Stromal cell of bone marrow (primary cell): ENCODE measurements at regions not wholly inside any gene's neighbourhood (a gene's known extent, or its start where the extent isn't known, plus 50 kb on each side); places are given as distances from the start of the nearest gene placed in this dataset.
"Not testable (repeated sequence)": the region's sequence is repeated elsewhere in the genome, so short reads cannot be mapped to it uniquely, and the experiment has no call there.

Source experiments
- DNase-seq: peaks from one replicate; pipeline ENCODE4 v3.0.0-alpha.2; 2012; ENCODE audit warnings: low read depth

DNA sequence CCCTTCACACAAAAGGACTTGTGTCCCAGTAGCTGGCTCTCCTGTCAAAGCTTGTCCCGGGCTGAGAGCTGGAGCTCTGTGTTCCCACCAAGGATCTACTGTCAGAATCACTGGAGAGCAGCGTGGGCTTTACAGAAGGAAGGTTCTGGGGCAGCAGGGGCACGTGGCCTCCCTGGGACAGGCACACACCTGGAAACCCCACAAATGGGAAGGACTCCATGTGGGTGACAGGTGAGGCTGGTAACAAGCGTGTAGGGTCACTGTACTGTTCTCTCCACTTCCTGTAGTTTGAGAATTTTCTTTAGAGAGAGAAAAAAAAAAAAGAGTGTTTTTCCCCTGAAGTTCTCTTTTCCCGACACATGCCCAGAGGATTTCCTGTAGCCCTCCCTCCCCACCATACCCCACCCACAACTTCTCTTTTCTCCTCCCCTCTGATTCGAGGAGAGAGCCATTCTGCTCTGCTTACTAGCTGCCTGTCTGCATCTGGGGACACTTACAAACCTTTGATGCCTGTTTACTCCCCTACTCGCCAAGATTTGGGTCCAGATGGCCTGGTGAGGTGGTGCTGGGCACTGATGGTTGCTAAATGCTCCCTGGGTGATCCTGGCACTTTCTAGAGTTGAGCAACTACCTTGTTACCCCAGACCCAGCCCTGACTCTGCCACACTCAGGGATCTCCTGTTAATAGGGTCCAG, 84.1 kb upstream of the SIRPA start:
- DNase-seq = no peak

DNA sequence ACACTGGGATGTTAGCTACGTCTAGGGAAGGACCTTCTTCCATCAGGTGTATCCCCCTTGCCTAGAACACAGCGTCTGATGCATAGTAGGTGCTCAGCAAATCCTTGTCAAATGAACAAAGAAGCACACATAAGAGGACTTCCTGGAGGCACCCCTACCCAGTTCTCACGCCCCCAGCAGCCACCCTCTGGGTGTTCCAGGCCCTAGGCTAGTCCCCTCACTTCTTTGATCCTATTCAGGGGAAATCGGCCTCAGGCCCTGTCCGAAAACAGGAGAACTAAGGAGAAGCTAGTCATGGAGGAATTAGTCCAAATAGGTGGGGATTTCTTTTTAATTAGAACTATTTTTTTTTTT, 84.7 kb upstream of the SIRPA start:
- DNase-seq = no peak

DNA sequence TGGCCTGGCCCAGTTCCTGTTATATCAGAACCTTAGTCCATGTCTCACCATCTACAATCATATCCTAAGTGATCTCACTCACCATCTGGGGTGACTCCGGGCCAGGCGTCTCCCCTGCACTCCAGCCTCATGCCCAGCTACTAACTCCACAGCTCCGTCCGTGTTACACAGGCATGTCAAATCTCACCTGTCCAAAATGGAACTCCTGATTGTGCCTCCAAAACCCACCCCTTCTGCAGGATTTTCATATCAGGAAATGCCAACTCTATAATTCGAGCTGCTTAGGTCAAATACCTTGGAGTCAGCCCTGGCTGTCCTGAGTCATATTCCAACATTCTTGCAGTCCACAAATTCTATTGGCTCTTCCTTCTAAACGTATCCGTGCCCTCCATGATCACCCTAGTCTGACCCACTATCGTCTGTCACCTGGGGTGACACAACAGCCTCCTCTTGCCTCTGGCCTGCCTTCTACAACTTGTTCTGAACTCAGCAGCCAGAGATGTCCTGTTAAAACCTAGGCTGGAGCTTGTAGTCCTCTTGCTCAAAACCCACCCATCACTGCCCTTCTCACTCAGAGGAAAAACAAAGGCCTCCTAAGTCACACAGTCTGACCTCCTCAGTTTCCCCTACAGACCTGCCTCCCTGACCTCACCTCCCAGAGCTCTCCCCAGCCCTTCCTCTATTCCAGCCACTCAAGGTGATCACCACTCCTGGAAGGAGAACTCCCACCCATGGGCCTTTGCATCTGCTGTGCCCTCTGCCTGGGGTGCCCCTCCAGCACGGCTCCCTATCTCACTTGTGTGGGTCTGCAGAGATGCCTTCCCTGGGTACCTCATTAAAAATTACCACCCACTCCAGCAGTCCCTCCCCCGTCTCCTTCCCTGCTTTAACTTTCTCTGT, 85.3 kb upstream of the SIRPA start:
- no peak for DNase-seq

DNA sequence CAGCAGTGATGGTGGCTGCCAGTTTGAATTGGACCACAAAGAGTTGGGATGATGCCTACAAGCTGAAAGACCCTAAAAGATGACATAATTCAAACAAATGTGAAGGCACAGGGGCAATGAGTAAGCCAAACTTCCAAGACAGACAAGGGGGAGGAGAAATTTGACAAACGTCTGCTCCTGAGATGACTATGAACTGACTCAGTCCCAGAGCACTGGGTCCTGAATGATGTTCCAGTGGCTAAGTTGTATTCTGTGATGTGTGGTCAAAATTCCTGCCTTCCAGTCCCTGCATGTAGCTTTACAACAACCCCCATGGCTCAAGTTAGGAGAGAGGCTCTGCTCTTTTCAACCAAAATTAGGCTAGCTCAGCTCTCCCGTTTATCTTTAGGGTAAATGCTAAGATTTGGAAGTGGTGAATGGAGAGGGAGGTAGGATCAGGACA, 86.1 kb upstream of the SIRPA start:
- DNase-seq = peak; percentile 59

DNA sequence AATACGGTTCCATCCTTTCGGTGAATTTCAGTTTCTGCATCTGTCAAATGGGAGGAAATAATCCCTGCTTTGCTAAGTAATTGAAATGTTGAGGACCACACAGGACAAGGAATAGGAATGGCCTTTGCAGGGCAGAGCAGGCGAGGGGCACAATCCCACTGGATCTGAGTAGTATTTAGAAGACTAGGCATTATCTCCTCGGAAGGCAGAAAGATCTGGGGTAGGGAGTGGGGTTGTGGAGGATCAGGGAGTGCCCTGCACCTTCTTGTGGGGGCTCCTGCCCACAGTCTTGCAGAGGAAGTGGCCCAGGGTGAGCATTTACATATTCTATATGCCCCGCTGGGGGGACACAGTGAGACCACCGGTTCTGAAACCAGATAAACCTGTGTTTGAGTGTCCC, 87.1 kb upstream of the SIRPA start:
- no peak for DNase-seq

DNA sequence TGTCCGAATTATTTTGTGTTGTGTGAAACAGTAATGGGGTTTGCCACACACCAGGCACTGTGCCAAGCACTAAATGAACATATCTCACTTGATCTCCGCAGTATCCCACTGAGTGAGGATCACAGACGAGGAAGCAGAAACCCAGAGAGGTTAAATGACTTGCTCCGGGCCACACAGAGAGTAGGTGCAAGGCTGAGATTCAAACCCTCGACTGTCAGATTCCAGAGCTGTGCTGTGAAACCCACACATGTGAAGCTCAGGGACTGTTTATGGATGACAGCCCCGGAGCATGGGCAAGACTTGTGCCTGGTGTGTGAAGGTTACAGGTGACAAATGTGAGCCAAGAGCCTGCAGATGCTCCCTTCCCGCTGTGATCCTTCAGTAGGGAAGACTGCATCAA, 87.8 kb upstream of the SIRPA start:
- no peak for DNase-seq

DNA sequence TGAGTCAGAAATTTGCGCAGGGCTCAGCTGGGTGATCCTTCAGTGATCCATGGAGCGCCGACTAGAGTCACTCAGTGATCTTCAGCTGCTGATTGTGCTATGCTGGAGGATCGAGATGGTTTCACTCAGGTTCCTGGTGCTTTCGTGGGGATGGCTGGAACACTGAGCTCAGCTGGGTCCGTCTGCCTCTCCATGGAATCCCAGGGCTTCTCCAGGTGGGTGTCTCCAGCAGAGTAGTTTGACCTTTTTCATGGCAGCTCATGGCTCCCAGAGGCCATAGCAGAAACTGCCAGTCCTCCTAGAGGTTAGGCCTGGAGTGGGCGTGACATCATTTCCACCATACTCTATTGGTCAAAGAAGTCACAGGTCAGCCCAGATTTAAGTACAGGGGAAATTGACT, 88.8 kb upstream of the SIRPA start:
- DNase-seq = no peak

DNA sequence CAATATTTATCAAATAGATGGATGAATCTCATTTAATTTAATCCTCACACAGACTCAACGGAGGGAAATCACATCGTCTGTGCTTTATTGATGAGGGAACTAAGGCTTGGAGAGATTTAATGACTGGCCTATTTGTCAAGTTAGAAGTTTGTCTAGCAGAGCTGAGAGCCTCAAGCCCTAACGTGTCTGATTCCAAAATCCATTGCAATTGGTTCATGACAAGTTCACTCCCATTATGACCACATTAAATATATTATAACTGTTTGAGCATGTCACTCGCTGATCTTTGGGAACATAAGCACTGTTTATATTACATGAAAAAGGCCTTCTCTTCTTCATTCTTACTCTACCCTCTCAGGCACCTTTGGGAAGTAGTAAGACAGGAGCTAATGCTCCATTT, 89.4 kb upstream of the SIRPA start:
- no peak for DNase-seq

DNA sequence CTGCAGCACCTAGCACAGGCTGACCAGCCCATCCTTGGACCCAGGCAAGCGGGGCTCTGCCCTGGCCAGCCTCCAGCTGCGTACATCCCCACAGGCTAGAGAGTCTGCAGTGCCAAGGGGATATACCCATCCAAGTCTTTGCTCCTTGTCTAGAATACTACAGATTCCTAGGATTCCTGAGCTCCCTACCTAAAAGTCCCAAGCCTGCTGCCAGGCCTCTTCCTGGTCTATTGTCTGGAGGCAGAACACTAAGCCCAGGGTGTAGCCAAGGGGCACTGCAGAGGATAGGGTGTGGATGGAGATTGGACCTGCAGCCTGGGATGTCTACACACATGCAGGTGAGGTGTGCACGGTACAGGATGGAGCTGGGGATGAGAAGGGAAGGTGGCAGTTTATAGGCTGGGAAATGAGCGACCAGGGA, 90.0 kb upstream of the SIRPA start:
- no peak for DNase-seq

DNA sequence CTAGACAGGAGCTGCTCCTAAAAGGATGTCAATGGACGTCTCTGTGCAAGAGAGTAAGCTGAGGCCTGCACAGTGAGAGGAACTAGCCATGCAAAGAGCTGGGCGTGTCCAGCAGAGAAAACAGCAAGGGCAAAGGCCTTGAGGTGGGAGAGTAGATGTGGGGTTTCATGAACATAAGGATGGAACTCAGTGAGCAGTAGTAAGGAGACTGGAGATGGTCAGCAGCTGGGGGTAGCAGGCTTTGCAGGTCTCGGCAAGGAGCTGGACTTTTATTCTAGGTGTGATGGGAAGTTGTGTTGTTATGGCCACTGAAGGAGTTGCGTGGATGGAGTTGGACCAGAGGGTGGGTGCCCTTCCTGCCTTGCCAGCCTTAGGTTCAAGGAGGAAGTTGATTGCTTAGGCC, 90.7 kb upstream of the SIRPA start:
- no peak for DNase-seq

DNA sequence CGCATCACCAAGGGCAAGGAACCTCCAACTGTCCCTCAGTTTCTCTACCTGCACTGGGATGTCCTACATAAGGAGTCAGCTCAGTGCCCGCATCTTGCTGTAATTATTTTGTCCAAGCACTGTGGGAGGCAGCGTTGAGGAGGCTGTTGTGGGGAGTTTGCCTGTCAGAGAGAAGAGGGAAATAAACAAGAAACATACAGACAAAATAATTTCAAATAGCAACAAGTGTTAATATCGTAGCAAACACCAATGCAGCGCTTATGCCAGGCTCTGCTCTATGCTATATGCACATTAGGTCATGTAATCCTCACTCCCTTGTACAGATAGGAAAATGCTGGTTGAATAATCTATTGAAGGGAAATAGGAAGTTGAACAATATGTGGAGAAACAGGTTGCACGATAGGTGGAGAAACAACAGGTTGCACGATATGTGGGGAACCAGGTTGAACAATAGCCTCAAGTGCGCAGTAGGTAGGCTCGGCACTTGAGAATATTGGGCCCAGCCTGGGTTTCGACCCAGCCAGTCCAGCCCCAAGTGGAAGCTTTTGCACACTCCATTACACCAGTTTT, 91.2 kb upstream of the SIRPA start:
- DNase-seq = no peak

DNA sequence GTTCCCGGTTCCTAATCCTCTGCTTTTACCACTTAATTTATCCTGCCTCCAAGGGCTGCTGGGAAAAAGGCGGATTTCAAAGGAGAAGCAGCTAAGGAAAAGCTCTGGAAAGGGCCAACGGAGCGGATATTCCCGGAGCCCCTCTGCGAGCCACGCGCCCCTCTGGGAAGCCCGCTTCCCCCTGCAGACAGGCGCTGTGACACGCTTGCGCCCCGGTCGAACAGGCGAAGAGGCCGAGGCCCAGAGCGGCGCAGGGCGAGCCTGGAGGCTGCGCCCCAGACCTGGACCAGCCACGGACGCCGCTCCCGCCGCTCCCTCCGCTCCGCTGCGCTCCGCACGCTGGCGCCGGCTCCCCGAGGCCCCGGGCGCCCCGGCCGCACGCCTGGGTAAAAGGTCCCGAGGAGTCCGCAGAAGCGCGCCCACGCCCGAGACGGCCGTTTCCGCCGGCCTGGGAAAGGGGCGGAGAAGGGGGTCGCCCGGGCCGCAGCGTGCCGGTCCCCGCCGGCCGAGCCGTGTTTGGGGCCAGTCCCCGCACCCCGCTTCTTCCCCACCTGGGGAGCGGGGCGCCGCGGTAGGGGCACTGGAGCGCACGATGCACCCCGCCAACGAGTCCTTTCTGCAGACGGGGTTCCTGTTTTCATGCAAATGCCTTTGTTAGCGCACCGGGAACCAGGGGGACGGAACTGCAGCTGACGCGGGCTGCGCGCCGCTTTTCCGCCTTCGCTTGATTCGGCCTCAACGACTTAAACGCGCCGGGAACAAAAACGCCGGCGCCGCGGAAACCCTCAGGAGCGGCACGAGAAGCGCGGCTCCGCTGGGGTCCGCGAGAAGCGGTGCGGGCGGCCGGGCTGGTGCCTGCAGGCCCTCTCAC, 91.9 kb upstream of the SIRPA start:
- no peak for DNase-seq

DNA sequence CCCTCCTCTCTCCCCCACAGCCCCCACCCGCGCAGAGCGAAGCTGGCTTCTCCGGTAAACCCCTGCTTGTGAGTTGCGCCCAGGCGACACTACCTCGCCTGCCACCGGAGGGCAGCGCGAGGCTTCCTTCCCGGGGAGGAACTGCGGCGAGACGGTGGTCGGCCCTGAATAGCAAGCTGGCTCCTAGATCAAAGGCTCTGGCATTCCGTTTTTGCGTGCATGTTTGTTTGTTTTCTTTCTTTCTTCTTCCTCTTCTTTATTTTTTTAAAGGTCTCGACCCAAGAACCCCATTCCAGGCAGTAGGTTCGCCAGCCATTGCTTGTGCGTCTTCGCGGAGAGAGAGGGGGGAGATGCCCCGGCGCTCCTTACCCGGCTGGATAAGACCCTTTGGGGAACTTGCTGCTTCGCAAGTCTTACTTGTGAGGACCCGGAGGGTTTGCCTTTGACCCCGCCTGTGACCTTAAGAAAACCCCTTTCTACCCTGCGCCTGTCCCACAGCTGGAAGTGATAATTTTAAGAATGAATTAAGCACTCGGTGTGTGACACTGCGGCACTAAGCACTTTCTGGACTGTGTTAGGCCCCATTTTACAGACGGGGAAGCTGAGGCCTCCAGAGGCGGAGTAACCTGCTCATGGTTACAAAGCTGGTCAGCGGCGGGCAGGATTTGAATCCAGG, 92.7 kb upstream of the SIRPA start:
- no peak for DNase-seq

DNA sequence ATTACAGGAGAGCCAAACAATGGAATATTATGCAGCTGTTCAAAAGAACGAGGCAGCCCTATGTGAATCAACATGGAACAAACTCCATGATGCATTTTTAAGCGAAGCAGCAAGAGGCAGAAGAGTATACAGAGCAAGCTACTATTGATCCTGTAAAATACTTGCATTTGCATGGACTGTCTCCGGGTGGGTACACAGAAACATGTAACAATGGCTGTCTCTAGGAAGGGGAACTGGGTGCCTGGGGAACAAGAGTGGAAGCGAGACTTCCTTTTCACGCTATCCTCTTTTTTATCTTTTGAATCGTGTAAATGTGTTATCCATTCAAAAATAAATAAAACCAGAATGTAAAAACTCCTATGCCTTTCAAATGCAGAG, 93.3 kb upstream of the SIRPA start:
- DNase-seq = no peak

DNA sequence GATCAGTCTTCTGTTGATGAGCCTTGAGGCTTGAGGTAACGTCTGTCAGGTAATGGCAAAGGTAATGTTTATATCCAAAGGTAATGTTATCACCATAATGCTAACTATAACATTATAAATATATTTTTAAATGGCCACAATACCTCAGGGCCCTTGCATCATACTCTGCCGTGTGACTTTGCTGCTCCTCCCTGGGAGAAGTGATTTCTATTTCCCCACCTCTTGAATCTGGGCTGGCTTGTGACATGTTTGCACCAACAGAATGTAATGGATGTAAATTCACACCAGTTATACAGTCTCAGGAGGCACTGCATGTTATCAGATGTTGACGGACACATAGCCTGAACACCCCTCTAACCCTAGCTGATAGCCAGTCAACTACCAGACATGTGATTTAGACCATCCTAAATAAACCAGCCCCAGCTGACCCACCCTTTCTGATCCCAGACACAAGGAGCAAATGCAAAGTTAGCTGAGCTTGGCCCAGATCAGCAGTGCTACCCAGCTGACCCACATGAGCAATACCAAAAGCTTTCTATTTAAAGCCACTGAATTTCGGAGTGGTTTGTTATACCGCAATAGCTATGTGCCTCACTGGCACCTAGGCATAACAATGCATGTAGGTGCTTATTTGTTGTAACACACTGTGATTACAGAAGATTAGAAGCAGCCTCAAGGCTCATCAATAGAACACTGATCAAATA, 93.8 kb upstream of the SIRPA start:
- DNase-seq = no peak

DNA sequence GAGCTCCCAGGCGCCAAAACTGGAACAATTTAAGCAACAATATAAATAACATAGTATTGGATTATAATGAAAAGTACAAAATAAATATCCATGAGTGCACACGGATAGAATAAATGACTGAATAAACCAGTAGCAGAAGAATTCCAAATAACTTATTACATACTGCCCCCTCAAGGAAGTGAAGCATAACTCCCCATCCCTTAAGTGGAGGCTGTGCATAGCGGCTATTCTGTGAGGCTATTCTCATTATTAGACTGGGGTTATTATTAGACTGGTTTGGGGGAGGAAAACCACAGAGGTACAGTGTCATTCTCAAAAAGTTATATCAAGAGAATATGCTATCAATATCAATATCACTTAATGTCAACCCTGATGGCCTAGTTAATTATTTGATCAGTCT, 94.4 kb upstream of the SIRPA start:
- DNase-seq = no peak

DNA sequence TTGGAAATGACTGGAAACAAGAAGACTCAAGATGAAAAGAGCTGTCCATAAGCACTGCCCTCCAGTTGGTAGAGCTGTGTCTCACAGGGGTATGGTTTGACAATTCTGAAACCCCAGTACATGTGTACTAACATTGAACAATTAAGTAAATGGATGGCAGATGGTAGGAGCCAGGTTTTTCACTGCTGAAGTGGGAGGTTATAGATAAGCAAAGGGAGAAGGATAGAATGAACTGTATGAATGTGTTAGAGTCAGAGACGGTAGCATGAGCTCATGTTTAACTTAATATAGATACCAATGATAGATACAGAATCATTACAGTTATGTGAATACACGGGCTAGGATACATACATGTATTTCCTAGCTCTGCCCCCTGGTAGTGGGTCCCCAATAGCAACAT, 95.0 kb upstream of the SIRPA start:
- DNase-seq = no peak

DNA sequence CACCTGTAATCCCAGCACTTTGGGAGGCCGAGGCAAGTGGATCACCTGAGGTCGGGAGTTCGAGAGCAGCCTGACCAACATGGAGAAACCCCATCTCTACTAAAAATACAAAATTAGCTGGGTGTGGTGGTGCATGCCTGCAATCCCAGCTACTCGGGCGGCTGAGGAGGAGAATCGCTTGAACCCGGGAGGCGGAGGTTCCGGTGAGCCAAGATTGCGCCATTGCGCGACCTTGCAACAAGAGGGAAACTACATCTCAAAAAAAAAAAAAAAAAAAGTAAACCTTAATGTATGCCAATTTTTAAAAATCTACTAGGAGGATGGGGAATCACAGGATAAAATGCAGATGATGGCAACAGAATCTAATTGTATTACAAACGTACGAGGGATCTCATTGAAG, 95.5 kb upstream of the SIRPA start:
- not testable (repeated sequence) for DNase-seq

DNA sequence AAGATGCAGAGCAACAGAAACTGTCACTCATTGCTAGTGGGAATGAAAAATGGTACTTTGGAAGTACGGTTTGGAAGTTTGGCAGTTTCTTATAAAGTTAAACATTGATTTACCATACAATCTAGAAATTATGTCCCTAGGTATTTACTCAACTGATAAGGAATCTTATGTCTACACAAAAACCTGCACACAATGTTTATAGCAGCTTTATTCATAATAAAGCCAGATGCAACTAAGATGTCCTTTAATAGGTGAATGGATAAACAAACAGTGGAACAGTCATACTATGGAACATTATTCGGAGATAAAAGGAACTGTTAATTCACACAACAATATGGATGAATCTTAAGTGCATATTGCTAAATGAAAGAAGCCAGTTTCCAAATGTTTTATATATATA, 96.2 kb upstream of the SIRPA start:
- no peak for DNase-seq

DNA sequence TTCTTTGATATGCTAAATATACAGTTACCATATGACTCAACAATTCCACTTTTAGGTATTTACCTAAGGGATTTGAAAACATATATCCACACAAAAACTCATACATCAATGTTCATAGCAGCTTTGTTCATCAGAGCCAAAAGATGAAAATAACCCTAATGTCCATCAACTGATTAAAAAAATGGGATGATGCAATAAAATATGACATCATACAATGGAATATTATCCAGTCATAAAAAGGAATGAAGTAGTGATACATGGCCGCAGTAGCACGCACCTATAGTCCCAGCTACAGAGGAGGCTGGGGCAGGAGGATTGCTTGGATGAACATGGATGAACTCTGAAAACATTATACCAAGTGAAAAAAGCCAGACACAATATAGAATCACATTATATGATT, 101.4 kb upstream of the SIRPA start:
- no peak for DNase-seq

DNA sequence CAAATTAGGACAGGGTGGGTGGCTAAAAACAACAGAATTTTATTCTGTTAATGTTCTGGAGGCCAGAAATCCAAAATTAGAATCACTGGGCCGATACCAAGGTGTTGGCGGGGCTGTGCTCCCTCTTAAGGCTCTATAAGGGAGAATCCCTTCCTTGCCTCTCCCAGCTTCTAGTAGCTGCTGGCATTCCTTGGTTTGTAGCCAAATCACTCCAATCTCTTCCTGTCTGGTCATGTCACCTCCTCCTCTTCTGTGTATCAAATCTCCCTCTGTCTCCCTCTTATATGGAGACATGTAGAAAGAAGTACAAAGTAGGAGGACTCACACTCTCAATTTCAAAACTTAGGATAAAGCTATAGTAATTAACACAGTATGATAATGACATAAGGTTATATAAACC, 102.9 kb upstream of the SIRPA start:
- no peak for DNase-seq
